Lung (tissue), 11 donors: ENCODE measurements at regions not wholly inside any gene's neighbourhood (a gene's known extent, or its start where the extent isn't known, plus 50 kb on each side); places are given as distances from the start of the nearest gene placed in this dataset.
A peak's percentile ranks its signal among the peaks of the same experiment; 100 is the strongest.

Experiments
- ATAC-seq: fragments of 200-7000 bp; cut with Tn5 transposase; one replicate; pipeline ENCODE4 v1.9.1; 2020; ENCODE audit warnings: moderate number of reproducible peaks; ENCODE audit not compliant: insufficient read depth, low FRiP score
- DNase-seq, 3 donors: peaks; one replicate each; pipeline ENCODE4 v3.0.0-alpha.2; 2013 to 2017
- H3K27ac ChIP-seq, 2 donors: one replicate each; pipeline ENCODE4 v1.5.1; 2013; ENCODE audit warnings: mild to moderate bottlenecking in 2 of 2, moderate library complexity in 2 of 2, control low read depth in 1 of 2, inconsistent platforms in 1 of 2, low read depth in 1 of 2, low read length in 1 of 2
- H3K27me3 ChIP-seq, 3 donors: one replicate each; pipeline ENCODE4 v1.5.1; 2013; ENCODE audit warnings: low read length in 2 of 3; ENCODE audit not compliant: control insufficient read depth in 3 of 3, insufficient read depth in 3 of 3
- H3K36me3 ChIP-seq, 4 donors: one replicate each; pipeline ENCODE4 v1.5.1; 2013; ENCODE audit warnings: low read length in 4 of 4, mild to moderate bottlenecking in 1 of 4, moderate library complexity in 1 of 4; ENCODE audit not compliant: control insufficient read depth in 4 of 4, insufficient read depth in 4 of 4
- H3K4me1 ChIP-seq, 5 donors: one replicate each; pipeline ENCODE4 v1.5.1; 2013; ENCODE audit warnings: low read length in 5 of 5, mild to moderate bottlenecking in 2 of 5, moderate library complexity in 1 of 5; ENCODE audit not compliant: control insufficient read depth in 5 of 5, insufficient read depth in 5 of 5
- H3K4me3 ChIP-seq: one replicate; pipeline ENCODE4 v1.5.1; 2013; ENCODE audit warnings: mild to moderate bottlenecking, control low read depth, moderate library complexity
- H3K9ac ChIP-seq, 2 donors: one replicate each; pipeline ENCODE4 v1.5.1; 2013; ENCODE audit warnings: low read length in 2 of 2, control low read depth in 1 of 2; ENCODE audit not compliant: insufficient read depth in 1 of 2
- H3K9me3 ChIP-seq, 4 donors: one replicate each; pipeline ENCODE4 v1.5.1; 2013; ENCODE audit warnings: low read length in 3 of 4, mild to moderate bottlenecking in 1 of 4, moderate library complexity in 1 of 4; ENCODE audit not compliant: control insufficient read depth in 4 of 4, insufficient read depth in 3 of 4
- WGBS, 2 donors: extraction: QIAGEN DNeasy Blood & Tissue Kit; methylation state at CpG; one replicate each; pipeline ENCODE4 v1.1.7; 2013; 5-methylcytosine and 5-hydroxymethylcytosine counted together
- TF ChIP-seq, protein P1 (sequence below): IDR thresholded peaks from 2 replicates; pipeline ENCODE4 v1.5.1; 2012; ENCODE audit warnings: mild to moderate bottlenecking; ENCODE audit errors: control extremely low read depth, extremely low read depth
- donor health status: control.
- donor health status: control.
- donor health status: Bipolar disorder and iron deficiency.
- donor health status: healthy.
- donor health status: DM: yes; HTN: yes; CAD: no.

- peak in 1 of 3 donors; percentile 9 for DNase-seq
- no peaks in the 10 kb centered on the region for H3K27me3 ChIP-seq
- no peak for ATAC-seq
- no peak overlapping the region for H3K4me3 ChIP-seq
- H3K4me1 ChIP-seq, result no peaks in the 10 kb centered on the region
- WGBS, 2 donors, result 53 to 60% methylated on average over 4 of the region's 6 CpGs
- no peak overlapping the region for H3K27ac ChIP-seq
- TF ChIP-seq, protein P1, sequence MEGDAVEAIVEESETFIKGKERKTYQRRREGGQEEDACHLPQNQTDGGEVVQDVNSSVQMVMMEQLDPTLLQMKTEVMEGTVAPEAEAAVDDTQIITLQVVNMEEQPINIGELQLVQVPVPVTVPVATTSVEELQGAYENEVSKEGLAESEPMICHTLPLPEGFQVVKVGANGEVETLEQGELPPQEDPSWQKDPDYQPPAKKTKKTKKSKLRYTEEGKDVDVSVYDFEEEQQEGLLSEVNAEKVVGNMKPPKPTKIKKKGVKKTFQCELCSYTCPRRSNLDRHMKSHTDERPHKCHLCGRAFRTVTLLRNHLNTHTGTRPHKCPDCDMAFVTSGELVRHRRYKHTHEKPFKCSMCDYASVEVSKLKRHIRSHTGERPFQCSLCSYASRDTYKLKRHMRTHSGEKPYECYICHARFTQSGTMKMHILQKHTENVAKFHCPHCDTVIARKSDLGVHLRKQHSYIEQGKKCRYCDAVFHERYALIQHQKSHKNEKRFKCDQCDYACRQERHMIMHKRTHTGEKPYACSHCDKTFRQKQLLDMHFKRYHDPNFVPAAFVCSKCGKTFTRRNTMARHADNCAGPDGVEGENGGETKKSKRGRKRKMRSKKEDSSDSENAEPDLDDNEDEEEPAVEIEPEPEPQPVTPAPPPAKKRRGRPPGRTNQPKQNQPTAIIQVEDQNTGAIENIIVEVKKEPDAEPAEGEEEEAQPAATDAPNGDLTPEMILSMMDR, result no peak
- peaks cover 0 to 2% (median 0%) of the 10 kb centered on the region in 4 donors for H3K9me3 ChIP-seq
- H3K36me3 ChIP-seq, result no peaks in the 10 kb centered on the region
- H3K9ac ChIP-seq, result no peak overlapping the region
Measured at GRCh38 chr9:80251778-80252177, 680.0 kb downstream of the TLE4 start.

DNA sequence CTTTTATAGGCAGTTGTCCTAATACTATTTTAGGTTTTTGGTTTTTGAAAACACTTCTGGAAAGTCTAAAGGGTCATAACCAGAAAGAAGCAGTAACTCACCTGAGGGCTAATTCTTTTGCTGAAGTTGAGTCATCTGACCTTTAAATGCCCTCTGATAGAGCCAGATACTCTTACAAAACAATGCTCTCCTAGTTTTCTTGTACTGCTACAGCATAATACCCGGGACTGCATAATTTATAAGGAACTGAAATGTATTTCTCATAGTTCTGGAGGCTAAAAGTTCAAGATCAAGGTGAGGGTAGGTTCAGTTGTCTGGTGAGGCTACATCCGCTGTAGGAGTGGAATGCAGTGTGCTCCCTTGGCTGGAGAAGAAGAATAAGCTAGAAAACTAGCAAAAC is 670.3 kb downstream of the TLE4 start:
- Histone ChIP-seq H3K9me3 (peaks cover 0 to 1% (median 0%) of the 10 kb centered on the region in 4 donors), H3K27ac (no peak overlapping the region), H3K4me1 (no peaks in the 10 kb centered on the region), H3K27me3 (no peaks in the 10 kb centered on the region), H3K9ac (no peak overlapping the region), H3K36me3 (no peaks in the 10 kb centered on the region), H3K4me3 (no peak overlapping the region)
- DNase-seq, result no peak
- no peak for ATAC-seq
- WGBS, 2 donors, result 74 to 84% methylated on average over 2 of the region's 2 CpGs
- TF ChIP-seq, protein P1, result no peak

GRCh38 chr9:80235752-80236151 is 664.0 kb downstream of the TLE4 start:
- TF ChIP-seq, protein P1, result no peak
- Histone ChIP-seq H3K27ac (no peak overlapping the region), H3K4me3 (no peak overlapping the region), H3K4me1 (no peaks in the 10 kb centered on the region), H3K27me3 (no peaks in the 10 kb centered on the region), H3K9me3 (peaks cover 0 to 14% (median 0%) of the 10 kb centered on the region in 4 donors), H3K9ac (no peak overlapping the region), H3K36me3 (no peaks in the 10 kb centered on the region)
- no peak for ATAC-seq
- DNase-seq, result no peak
- 80 to 87% methylated on average over 1 of the region's 1 CpG for WGBS, 2 donors

DNA sequence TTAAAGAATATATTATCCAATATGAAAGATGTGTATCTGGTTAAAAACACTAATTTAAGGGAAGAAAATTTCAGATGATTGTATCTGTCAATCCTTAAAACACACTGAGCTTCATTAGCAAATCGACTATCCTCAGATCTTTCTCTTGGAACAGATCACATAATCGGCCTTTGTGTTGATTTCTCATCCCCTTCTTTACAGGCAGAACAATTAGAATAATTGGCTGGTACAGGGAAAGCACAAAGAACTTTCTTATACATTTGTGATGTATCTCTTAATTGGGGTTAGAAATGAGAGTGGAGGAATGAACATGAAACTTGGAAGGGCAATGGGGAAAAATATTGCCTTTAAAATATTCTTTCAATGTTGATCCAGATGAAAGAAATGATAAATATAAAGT is 662.1 kb downstream of the TLE4 start:
- TF ChIP-seq, protein P1, result no peak
- WGBS, 2 donors, result 78 to 88% methylated on average over 2 of the region's 2 CpGs
- Histone ChIP-seq H3K36me3 (no peaks in the 10 kb centered on the region), H3K9me3 (peaks cover 0 to 14% (median 0%) of the 10 kb centered on the region in 4 donors), H3K27ac (no peak overlapping the region), H3K27me3 (no peaks in the 10 kb centered on the region), H3K9ac (no peak overlapping the region), H3K4me3 (no peak overlapping the region), H3K4me1 (no peaks in the 10 kb centered on the region)
- DNase-seq, result no peak
- no peak for ATAC-seq
